Endothelial cell of umbilical vein (primary cell): ENCODE measurements at regions not wholly inside any gene's neighbourhood (a gene's known extent, or its start where the extent isn't known, plus 50 kb on each side); places are given as distances from the start of the nearest gene placed in this dataset.

Source experiments
- BruUV-seq: library from RNA; stranded (reverse); fragments of 400-500 nt; replicated peaks from 2 replicates; lab custom pipeline; 2021; lab: Mats Ljungman, UMichigan
- CTCF ChIA-PET: fragments of 300-600, 350-600 bp; sonication (Branson Sonifier 250); formaldehyde crosslinking; loops from one replicate; lab custom pipeline; 2021; ENCODE audit warnings: antibody characterized with exemption, inconsistent platforms; lab: Charles Lee
- POLR2A ChIA-PET: fragments of 300-600, 350-600 bp; sonication (Branson Sonifier 250); formaldehyde crosslinking; loops from one replicate; lab custom pipeline; 2021; ENCODE audit warnings: antibody characterized with exemption, inconsistent platforms; lab: Charles Lee
- DNase-seq: peaks from one replicate; pipeline ENCODE4 v3.0.0-alpha.2; 2011; ENCODE audit warnings: low read depth, low spot score
- FAIRE-seq: peaks from 2 replicates; lab custom pipeline; 2011; peaks lifted over from hg19 to GRCh38; lab: Jason Lieb, UNC
- H2AFZ ChIP-seq: 2 replicates; pipeline ENCODE4 v1.6.0; 2012; ENCODE audit warnings: low read depth, low read length, control low read depth, inconsistent platforms
- H3K27ac ChIP-seq: 2 replicates; pipeline ENCODE4 v1.5.1; 2011; ENCODE audit warnings: low read depth, mild to moderate bottlenecking, control low read depth, low read length, moderate library complexity; ENCODE audit not compliant: insufficient read depth
- H3K27me3 ChIP-seq, 2 experiments: 2 replicates each; pipeline versions ENCODE4 v1.6.0 to v1.6.1; 2011; ENCODE audit warnings: low read length in 2 of 2, mixed read lengths in 1 of 2; ENCODE audit not compliant: control insufficient read depth in 2 of 2, insufficient read depth in 2 of 2
- H3K36me3 ChIP-seq, 2 experiments: 2 replicates in 1 of 2; 3 replicates in 1 of 2; pipeline ENCODE4 v1.5.1; 2011; ENCODE audit warnings: low read length in 2 of 2, mild to moderate bottlenecking in 1 of 2, moderate library complexity in 1 of 2; ENCODE audit not compliant: control insufficient read depth in 2 of 2, insufficient read depth in 2 of 2; ENCODE audit errors: extremely low read depth in 1 of 2
- H3K4me1 ChIP-seq: 3 replicates; pipeline ENCODE4 v1.5.1; 2011; ENCODE audit warnings: mild to moderate bottlenecking, low read length; ENCODE audit not compliant: control insufficient read depth, insufficient read depth; ENCODE audit errors: extremely low read depth
- H3K4me2 ChIP-seq: 2 replicates; pipeline ENCODE4 v1.6.1; 2011; ENCODE audit warnings: low read length, control low read depth, mixed read lengths; ENCODE audit not compliant: insufficient read depth
- H3K4me3 ChIP-seq, 3 experiments: fragments of 200-600 bp in 1 of 3; sonication (generic), shearing (Covaris generic) in 1 of 3; replicated peaks in 1 of 3; 2 replicates each; pipeline ENCODE4 v1.5.1; 2011 to 2016; ENCODE audit warnings: control low read depth in 3 of 3, low read length in 3 of 3, mild to moderate bottlenecking in 2 of 3, inconsistent platforms in 1 of 3, low read depth in 1 of 3, moderate library complexity in 1 of 3; ENCODE audit not compliant: insufficient read depth in 1 of 3
- H3K79me2 ChIP-seq: 2 replicates; pipeline ENCODE4 v1.6.0; 2012; ENCODE audit warnings: low read length, inconsistent platforms; ENCODE audit not compliant: control insufficient read depth, insufficient read depth
- H3K9ac ChIP-seq: replicated peaks from 2 replicates; pipeline ENCODE3; 2011; ENCODE audit warnings: low read length, control low read depth; ENCODE audit not compliant: insufficient read depth; ENCODE audit errors: extremely low read depth
- H3K9me1 ChIP-seq: replicated peaks from 3 replicates; pipeline ENCODE4 v1.6.0; 2011; ENCODE audit warnings: mild to moderate bottlenecking, low read length; ENCODE audit not compliant: control insufficient read depth, insufficient read depth; ENCODE audit errors: extremely low read depth
- H3K9me3 ChIP-seq: replicated peaks from 2 replicates; pipeline ENCODE4 v1.5.1; 2012; ENCODE audit warnings: low read length, inconsistent platforms; ENCODE audit not compliant: control insufficient read depth, insufficient read depth
- H4K20me1 ChIP-seq: replicated peaks from 2 replicates; pipeline ENCODE3; 2011; ENCODE audit warnings: mild to moderate bottlenecking, low read length; ENCODE audit not compliant: control insufficient read depth, insufficient read depth; ENCODE audit errors: extremely low read depth
- EZH2 ChIP-seq: IDR thresholded peaks from 2 replicates; pipeline ENCODE4 v1.6.1; 2012; ENCODE audit warnings: borderline replicate concordance, low read depth, mild to moderate bottlenecking, moderate library complexity, low read length, inconsistent platforms; ENCODE audit not compliant: severe bottlenecking
- FOS ChIP-seq: IDR thresholded peaks from 2 replicates; pipeline ENCODE4 v1.6.1; 2011; ENCODE audit warnings: mild to moderate bottlenecking, low read length, moderate library complexity, borderline replicate concordance; ENCODE audit not compliant: insufficient read depth
- GATA2 ChIP-seq: IDR thresholded peaks from 2 replicates; pipeline ENCODE4 v1.7.0; 2011; ENCODE audit warnings: low read depth, mild to moderate bottlenecking, moderate library complexity, mixed read lengths, low read length; ENCODE audit not compliant: insufficient read length, insufficient read depth
- JUN ChIP-seq: IDR thresholded peaks from 2 replicates; pipeline ENCODE4 v1.6.1; 2011; ENCODE audit warnings: borderline replicate concordance, low read depth; ENCODE audit not compliant: insufficient read length, insufficient read depth
- MYC ChIP-seq: IDR thresholded peaks from one replicate; pipeline ENCODE4 v1.6.1; 2011; ENCODE audit warnings: mild to moderate bottlenecking, low read depth, low read length
- POLR2A ChIP-seq: IDR thresholded peaks from 2 replicates; pipeline ENCODE4 v1.6.1; 2012; ENCODE audit warnings: low read depth, mild to moderate bottlenecking, control low read depth, low read length
- POLR2AphosphoS5 ChIP-seq: IDR thresholded peaks from 2 replicates; pipeline ENCODE4 v1.6.1; 2012; ENCODE audit warnings: low read depth, mild to moderate bottlenecking, control low read depth, low read length, moderate library complexity; ENCODE audit not compliant: insufficient read depth
- dilution Hi-C: fragments of 300-500 bp; cut with MboI; formaldehyde crosslinking; loops from one replicate; pipeline ENCODE4 v1.15.0; 2019; ENCODE audit warnings: low sequenced_read_pairs; ENCODE audit not compliant: extremely low pct_ligation_motif_present
- intact Hi-C: fragments of 100-400 bp; cut with micrococcal nuclease; formaldehyde crosslinking; loops from one replicate; pipeline ENCODE4 v1.10.0; 2022
- TF ChIP-seq, protein P1 (sequence below), 2 donors: IDR thresholded peaks; 1 replicate in 1 of 2; 2 replicates in 1 of 2; pipeline ENCODE4 v1.5.1; 2011; ENCODE audit warnings: low read length in 2 of 2, mild to moderate bottlenecking in 2 of 2, moderate library complexity in 2 of 2, control low read depth in 1 of 2, inconsistent platforms in 1 of 2, low read depth in 1 of 2; ENCODE audit not compliant: insufficient read depth in 1 of 2; ENCODE audit errors: extremely low read depth in 1 of 2
- TF ChIP-seq, protein P2 (sequence below): IDR thresholded peaks from 2 replicates; pipeline ENCODE4 v1.6.1; 2011; ENCODE audit not compliant: insufficient read depth, insufficient read length

DNA sequence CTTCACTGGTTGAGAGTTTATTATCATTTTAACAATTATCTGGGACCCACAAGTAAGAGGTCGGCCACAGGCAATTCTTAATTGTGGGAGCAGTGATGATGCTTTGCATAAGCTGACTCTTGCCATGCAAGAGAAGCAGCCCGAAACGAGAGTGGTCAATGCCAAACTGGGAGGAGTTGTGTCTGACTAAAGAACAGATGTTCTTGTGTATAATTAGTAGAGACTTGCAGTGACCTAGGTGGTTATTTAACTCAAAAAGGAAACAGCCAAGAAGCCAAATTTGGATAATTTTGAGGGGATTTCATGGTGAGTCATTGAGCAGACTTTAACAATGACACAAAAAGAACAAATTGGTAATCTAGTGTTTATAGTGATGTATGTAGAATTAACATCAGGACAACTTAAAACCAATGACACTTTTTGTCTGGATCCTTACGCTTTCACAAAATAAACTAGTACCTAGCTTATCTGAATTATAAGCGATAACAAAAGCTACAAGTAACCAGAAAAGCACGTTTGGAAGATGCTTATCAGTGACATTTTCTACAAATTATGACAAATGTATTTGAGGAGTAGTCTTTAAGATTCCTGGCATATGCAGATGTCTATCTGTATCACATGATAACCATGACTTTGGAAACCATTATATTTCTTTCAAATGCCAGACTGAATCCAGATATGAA lies 184.7 kb upstream of the DLGAP1 start:
- ChIA-PET CTCF (no interaction called here), POLR2A (no interaction called here)
- Histone ChIP-seq H3K9me3 (no peaks in the 10 kb centered on the region), H3K79me2 (no peaks in the 10 kb centered on the region), H3K27ac (no peak overlapping the region), H3K4me3 (no peak overlapping the region), H2AFZ (no peak overlapping the region), H3K36me3 (no peaks in the 10 kb centered on the region), H3K9me1 (no peaks in the 10 kb centered on the region), H4K20me1 (no peaks in the 10 kb centered on the region), H3K4me1 (no peaks in the 10 kb centered on the region), H3K4me2 (no peak overlapping the region), H3K27me3 (no peaks in the 10 kb centered on the region), H3K9ac (no peak overlapping the region)
- FAIRE-seq: no peak
- intact Hi-C loops: no loop called here
- dilution Hi-C loops: no loop called here
- TF ChIP-seq MYC: no peak
- TF ChIP-seq JUN: no peak
- TF ChIP-seq POLR2A: no peak
- TF ChIP-seq, protein P1, sequence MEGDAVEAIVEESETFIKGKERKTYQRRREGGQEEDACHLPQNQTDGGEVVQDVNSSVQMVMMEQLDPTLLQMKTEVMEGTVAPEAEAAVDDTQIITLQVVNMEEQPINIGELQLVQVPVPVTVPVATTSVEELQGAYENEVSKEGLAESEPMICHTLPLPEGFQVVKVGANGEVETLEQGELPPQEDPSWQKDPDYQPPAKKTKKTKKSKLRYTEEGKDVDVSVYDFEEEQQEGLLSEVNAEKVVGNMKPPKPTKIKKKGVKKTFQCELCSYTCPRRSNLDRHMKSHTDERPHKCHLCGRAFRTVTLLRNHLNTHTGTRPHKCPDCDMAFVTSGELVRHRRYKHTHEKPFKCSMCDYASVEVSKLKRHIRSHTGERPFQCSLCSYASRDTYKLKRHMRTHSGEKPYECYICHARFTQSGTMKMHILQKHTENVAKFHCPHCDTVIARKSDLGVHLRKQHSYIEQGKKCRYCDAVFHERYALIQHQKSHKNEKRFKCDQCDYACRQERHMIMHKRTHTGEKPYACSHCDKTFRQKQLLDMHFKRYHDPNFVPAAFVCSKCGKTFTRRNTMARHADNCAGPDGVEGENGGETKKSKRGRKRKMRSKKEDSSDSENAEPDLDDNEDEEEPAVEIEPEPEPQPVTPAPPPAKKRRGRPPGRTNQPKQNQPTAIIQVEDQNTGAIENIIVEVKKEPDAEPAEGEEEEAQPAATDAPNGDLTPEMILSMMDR (IDR thresholded peaks at IDR 0.05; ENCODE audit: extremely low read depth in 1 of 2, insufficient read depth in 1 of 2, low read depth in 1 of 2, low read length in 2 of 2): no peak
- TF ChIP-seq, protein P2, sequence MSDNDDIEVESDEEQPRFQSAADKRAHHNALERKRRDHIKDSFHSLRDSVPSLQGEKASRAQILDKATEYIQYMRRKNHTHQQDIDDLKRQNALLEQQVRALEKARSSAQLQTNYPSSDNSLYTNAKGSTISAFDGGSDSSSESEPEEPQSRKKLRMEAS: no peak
- no peak for TF ChIP-seq GATA2
- TF ChIP-seq POLR2AphosphoS5: no peak
- TF ChIP-seq EZH2: no peak
- TF ChIP-seq FOS: no peak
- no TSS peak for BruUV-seq
- DNase-seq: no peak
